DND-41 (cell line): ENCODE measurements at regions not wholly inside any gene's neighbourhood (a gene's known extent, or its start where the extent isn't known, plus 50 kb on each side); places are given as distances from the start of the nearest gene placed in this dataset.

Experiments
- CTCF ChIP-seq: IDR thresholded peaks from 2 replicates; pipeline ENCODE4 v1.5.1; 2012; ENCODE audit warnings: borderline replicate concordance, low read length, moderate library complexity, mild to moderate bottlenecking; ENCODE audit not compliant: poor library complexity, severe bottlenecking; ENCODE audit errors: extremely low read depth
- EZH2 ChIP-seq: IDR thresholded peaks from 3 replicates; pipeline ENCODE4 v1.6.1; 2012; ENCODE audit warnings: borderline replicate concordance, low read depth, mild to moderate bottlenecking, moderate library complexity, low read length, inconsistent platforms; ENCODE audit not compliant: severe bottlenecking

GRCh38 chr4:45939056-45939455 lies 184.8 kb downstream of the GABRG1 start:
- TF ChIP-seq EZH2 (no peak), CTCF (no peak)
